HepG2 (cell line): ENCODE measurements at regions not wholly inside any gene's neighbourhood (a gene's known extent, or its start where the extent isn't known, plus 50 kb on each side); places are given as distances from the start of the nearest gene placed in this dataset.

Source experiments
- ATAC-seq: fragments of 200-7000 bp; cut with Tn5 transposase; 3 replicates; pipeline ENCODE4 v1.9.1; 2020; ENCODE audit warnings: mild to moderate bottlenecking, moderate library complexity
- BruUV-seq: library from RNA; stranded (reverse); fragments of 400-500 nt; replicated peaks from 2 replicates; lab custom pipeline; 2021; lab: Mats Ljungman, UMichigan
- CTCF ChIA-PET: fragments of 300-600 bp; formaldehyde crosslinking; extraction: SDS; loops from one replicate; lab custom pipeline; 2021; ENCODE audit warnings: low total read pairs, inconsistent platforms, low intra/inter-chr PET ratio; lab: Yijun Ruan, JAX
- POLR2A ChIA-PET: fragments of 350-600 bp; sonication (Branson Sonifier 250); formaldehyde crosslinking; loops from one replicate; lab custom pipeline; 2020; ENCODE audit warnings: antibody characterized with exemption, inconsistent platforms; lab: Yijun Ruan, JAX
- DNase-seq: peaks from one replicate; pipeline ENCODE4 v3.0.0-alpha.2; 2015; ENCODE audit warnings: low spot score
- FAIRE-seq: peaks from 3 replicates; lab custom pipeline; 2011; peaks lifted over from hg19 to GRCh38; lab: Jason Lieb, UNC
- H2AFZ ChIP-seq: one replicate; pipeline ENCODE4 v1.6.1; 2011; ENCODE audit warnings: low read length, inconsistent platforms
- H3K27ac ChIP-seq: fragments of 300-600 bp; 3 replicates; pipeline ENCODE4 v1.8.0; 2011; ENCODE audit warnings: mixed run types, mild to moderate bottlenecking, mixed read lengths, low read length, inconsistent platforms; ENCODE audit not compliant: insufficient read depth; ENCODE audit errors: extremely low read length
- H3K27me3 ChIP-seq, 2 experiments: fragments of 200-600 bp in 1 of 2; 2 replicates in 1 of 2; 3 replicates in 1 of 2; pipeline versions ENCODE4 v1.6.0 to v1.8.0; 2011; ENCODE audit warnings: low read length in 2 of 2, mild to moderate bottlenecking in 2 of 2, moderate library complexity in 2 of 2, inconsistent platforms in 1 of 2; ENCODE audit not compliant: insufficient read depth in 2 of 2, control insufficient read depth in 1 of 2
- H3K36me3 ChIP-seq, 2 experiments: fragments of 200-600 bp in 1 of 2; replicated peaks in 1 of 2; 2 replicates in 1 of 2; 3 replicates in 1 of 2; pipeline versions ENCODE4 v1.5.1 to v1.8.0; 2011; ENCODE audit warnings: low read length in 2 of 2, inconsistent platforms in 1 of 2; ENCODE audit not compliant: insufficient read depth in 2 of 2, control insufficient read depth in 1 of 2
- H3K4me1 ChIP-seq: 2 replicates; pipeline ENCODE4 v1.5.1; 2012; ENCODE audit warnings: low read length, inconsistent platforms; ENCODE audit not compliant: insufficient read depth
- H3K4me2 ChIP-seq: 2 replicates; pipeline ENCODE4 v1.6.0; 2011; ENCODE audit warnings: low read depth, low read length, inconsistent platforms
- H3K4me3 ChIP-seq, 3 experiments: fragments of 200-600 bp in 1 of 3; sonication (generic), shearing (Covaris generic) in 1 of 3; replicated peaks in 1 of 3; 2 replicates each; pipeline ENCODE4 v1.5.1; 2011 to 2016; ENCODE audit warnings: low read length in 3 of 3, inconsistent platforms in 2 of 3, low read depth in 2 of 3, mild to moderate bottlenecking in 2 of 3, control low read depth in 1 of 3, mixed read lengths in 1 of 3; ENCODE audit not compliant: insufficient read depth in 1 of 3
- H3K79me2 ChIP-seq: one replicate; pipeline ENCODE4 v1.6.1; 2011; ENCODE audit warnings: low read length, inconsistent platforms; ENCODE audit not compliant: insufficient read depth
- H3K9ac ChIP-seq: 2 replicates; pipeline ENCODE4 v1.6.0; 2011; ENCODE audit warnings: mild to moderate bottlenecking, low read depth, low read length, inconsistent platforms; ENCODE audit not compliant: insufficient read depth
- H3K9me3 ChIP-seq: 2 replicates; pipeline ENCODE4 v1.5.1; 2012; ENCODE audit warnings: mild to moderate bottlenecking, low read length
- H4K20me1 ChIP-seq: 2 replicates; pipeline ENCODE4 v1.6.0; 2011; ENCODE audit warnings: inconsistent platforms, mild to moderate bottlenecking, low read length, moderate library complexity; ENCODE audit not compliant: insufficient read depth
- MEF2D ChIP-seq: sonication (generic); formaldehyde crosslinking; IDR thresholded peaks from 2 replicates; pipeline ENCODE4 v1.5.1; 2020; ENCODE audit warnings: mild to moderate bottlenecking, missing genetic modification reagents
- SMC3 ChIP-seq: IDR thresholded peaks from 2 replicates; pipeline ENCODE4 v1.6.1; 2011; ENCODE audit warnings: low read length, improper control_type of control experiment
- ZKSCAN8 ChIP-seq: IDR thresholded peaks from 2 replicates; pipeline ENCODE4 v1.6.1; 2016; ENCODE audit warnings: borderline replicate concordance, missing genetic modification reagents, missing compliant biosample characterization
- ZNF354B ChIP-seq: sonication (generic); formaldehyde crosslinking; IDR thresholded peaks from 2 replicates; pipeline ENCODE4 v1.8.0; 2022; ENCODE audit warnings: mild to moderate bottlenecking, missing genetic modification reagents
- ZNF713 ChIP-seq: sonication (generic); formaldehyde crosslinking; IDR thresholded peaks from 2 replicates; pipeline ENCODE4 v1.4.0; 2020; ENCODE audit warnings: mild to moderate bottlenecking, missing genetic modification reagents
- ZNF800 ChIP-seq: sonication (generic); formaldehyde crosslinking; IDR thresholded peaks from 2 replicates; pipeline ENCODE4 v1.4.0; 2020; ENCODE audit warnings: missing genetic modification reagents
- WGBS: methylation state at CpG from one replicate; pipeline ENCODE4 v1.1.6; 2017; ENCODE audit warnings: low lambda C conversion rate; 5-methylcytosine and 5-hydroxymethylcytosine counted together
- in situ Hi-C: cut with HindIII; loops from 2 replicates; pipeline ENCODE4 v1.10.0; 2017; ENCODE audit warnings: low pct_unique_long_range_greater_than_20kb; ENCODE audit not compliant: extremely low pct_ligation_motif_present
- intact Hi-C: fragments of 100-400 bp; cut with micrococcal nuclease; formaldehyde crosslinking; loops from one replicate; pipeline ENCODE4 v1.10.0; 2022; ENCODE audit not compliant: unreplicated experiment
- TF ChIP-seq, protein P1 (sequence below): sonication (generic); formaldehyde crosslinking; IDR thresholded peaks from 2 replicates; pipeline ENCODE4 v1.4.0; 2020; ENCODE audit warnings: mild to moderate bottlenecking, missing genetic modification reagents

- under 1% methylated on average over 5 of the region's 5 CpGs for WGBS
- H3K4me3 ChIP-seq: no peak overlapping the region
- H3K4me2 ChIP-seq: no peak overlapping the region
- DNase-seq (no peak), ATAC-seq (no peak), FAIRE-seq (no peak)
- POLR2A ChIA-PET: no interaction called here
- H3K27ac ChIP-seq: no peak overlapping the region
- no peaks in the 10 kb centered on the region for H3K4me1 ChIP-seq
- H3K9me3 ChIP-seq: no peaks in the 10 kb centered on the region
- intact Hi-C loops: no loop called here
- no peak for TF ChIP-seq ZNF713 (CRISPR knock-in tag)
- no peak for TF ChIP-seq ZKSCAN8
- no peak overlapping the region for H2AFZ ChIP-seq
- H3K9ac ChIP-seq: no peak overlapping the region
- BruUV-seq: no TSS peak
- in situ Hi-C loops: no loop called here
- no peaks in the 10 kb centered on the region for H3K27me3 ChIP-seq
- no peaks in the 10 kb centered on the region for H3K79me2 ChIP-seq
- CTCF ChIA-PET: no interaction called here
- H4K20me1 ChIP-seq: no peaks in the 10 kb centered on the region
- no peaks in the 10 kb centered on the region for H3K36me3 ChIP-seq
Observed at GRCh38 chr6:90989763-90990162, 402.9 kb upstream of the MAP3K7 start.

DNA sequence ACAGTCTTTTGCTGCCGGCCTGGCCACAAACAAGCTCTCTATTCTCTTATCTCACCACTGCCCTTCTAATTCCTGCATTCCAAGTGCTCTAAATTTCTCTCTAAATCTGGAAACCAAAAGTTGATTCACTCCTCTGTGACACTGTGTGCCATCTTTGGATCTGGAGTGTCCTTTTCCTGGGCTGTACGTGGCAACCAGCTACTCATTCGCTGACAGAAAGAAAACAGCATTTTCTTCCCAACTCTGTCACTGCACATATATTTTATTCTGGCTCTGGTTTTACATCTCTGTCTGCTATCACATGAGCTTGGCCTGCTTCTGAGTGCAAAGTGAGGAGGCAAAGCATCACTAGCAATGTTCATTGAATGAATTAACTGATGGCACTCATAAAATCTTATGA, 397.2 kb upstream of the MAP3K7 start:
- no peak overlapping the region for H3K4me2 ChIP-seq
- no peak overlapping the region for H2AFZ ChIP-seq
- DNase-seq (no peak), FAIRE-seq (no peak), ATAC-seq (no peak)
- in situ Hi-C loops: no loop called here
- no peak for TF ChIP-seq MEF2D (CRISPR knock-in tag)
- no peak for TF ChIP-seq ZNF354B (CRISPR knock-in tag)
- TF ChIP-seq SMC3: no peak
- TF ChIP-seq, protein P1, sequence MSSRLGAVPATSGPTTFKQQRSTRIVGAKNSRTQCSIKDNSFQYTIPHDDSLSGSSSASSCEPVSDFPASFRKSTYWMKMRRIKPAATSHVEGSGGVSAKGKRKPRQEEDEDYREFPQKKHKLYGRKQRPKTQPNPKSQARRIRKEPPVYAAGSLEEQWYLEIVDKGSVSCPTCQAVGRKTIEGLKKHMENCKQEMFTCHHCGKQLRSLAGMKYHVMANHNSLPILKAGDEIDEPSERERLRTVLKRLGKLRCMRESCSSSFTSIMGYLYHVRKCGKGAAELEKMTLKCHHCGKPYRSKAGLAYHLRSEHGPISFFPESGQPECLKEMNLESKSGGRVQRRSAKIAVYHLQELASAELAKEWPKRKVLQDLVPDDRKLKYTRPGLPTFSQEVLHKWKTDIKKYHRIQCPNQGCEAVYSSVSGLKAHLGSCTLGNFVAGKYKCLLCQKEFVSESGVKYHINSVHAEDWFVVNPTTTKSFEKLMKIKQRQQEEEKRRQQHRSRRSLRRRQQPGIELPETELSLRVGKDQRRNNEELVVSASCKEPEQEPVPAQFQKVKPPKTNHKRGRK (CRISPR knock-in tag): no peak
- no peak for TF ChIP-seq ZNF800 (CRISPR knock-in tag)
- no peaks in the 10 kb centered on the region for H3K27me3 ChIP-seq
- ChIA-PET POLR2A (no interaction called here), CTCF (no interaction called here)
- H3K4me3 ChIP-seq: no peak overlapping the region
- no peak overlapping the region for H3K27ac ChIP-seq
- intact Hi-C loops: no loop called here
- WGBS: 2% methylated on average over 3 of the region's 3 CpGs
- no peaks in the 10 kb centered on the region for H3K36me3 ChIP-seq
- H3K9ac ChIP-seq: no peak overlapping the region
- no peaks in the 10 kb centered on the region for H3K79me2 ChIP-seq
- no peaks in the 10 kb centered on the region for H4K20me1 ChIP-seq
- no peaks in the 10 kb centered on the region for H3K9me3 ChIP-seq
- no TSS peak for BruUV-seq
- H3K4me1 ChIP-seq: no peaks in the 10 kb centered on the region
